ENCODE measurements at regions not wholly inside any gene's neighbourhood (a gene's known extent, or its start where the extent isn't known, plus 50 kb on each side); places are given as distances from the start of the nearest gene placed in this dataset.

- Histone ChIP-seq H3K56ac (replicated peaks; ENCODE audit: insufficient read length, low read depth, low read length) (no peak overlapping the region), H3K4me3 (ENCODE audit: extremely low read depth in 1 of 4, insufficient read depth in 2 of 4, low read depth in 3 of 4, low read length in 4 of 4) (no peak overlapping the region), H2BK12ac (ENCODE audit: low read depth, low read length) (no peak overlapping the region), H3K23ac (ENCODE audit: insufficient read length) (no peak overlapping the region), H4K5ac (ENCODE audit: insufficient read length, low read depth, low read length) (no peak overlapping the region), H3K36me3 (ENCODE audit: control insufficient read depth in 2 of 4, insufficient read depth in 4 of 4, low read length in 3 of 4) (no peaks in the 10 kb centered on the region), H2BK15ac (ENCODE audit: low read length) (no peak overlapping the region), H3K4me2 (ENCODE audit: insufficient read depth in 1 of 2, low read depth in 2 of 2, low read length in 2 of 2) (no peak overlapping the region), H2BK120ac (replicated peaks; ENCODE audit: low read depth, low read length) (no peak overlapping the region), H3K4ac (replicated peaks; ENCODE audit: insufficient read length, low read depth, low read length) (no peak overlapping the region), H2BK20ac (ENCODE audit: low read length) (no peak overlapping the region), H4K20me1 (replicated peaks in 1 of 2; ENCODE audit: control insufficient read depth in 1 of 2, insufficient read depth in 2 of 2, low read length in 2 of 2) (no peaks in the 10 kb centered on the region), H3K4me1 (replicated peaks in 1 of 4; ENCODE audit: control insufficient read depth in 3 of 4, insufficient read depth in 4 of 4, low read length in 3 of 4) (peaks cover 0 to 2% (median 0%) of the 10 kb centered on the region in 4 experiments; a peak in 1 of 7 replicates), H4K8ac (ENCODE audit: extremely low read depth, insufficient read depth, low read length) (no peak overlapping the region), H3K79me1 (ENCODE audit: low read depth, low read length) (no peaks in the 10 kb centered on the region), H2BK5ac (ENCODE audit: low read depth, low read length) (no peak overlapping the region), H3K18ac (ENCODE audit: extremely low read depth, low read length) (no peak overlapping the region), H3K27me3 (replicated peaks in 1 of 4; ENCODE audit: control insufficient read depth in 3 of 4, extremely low read depth in 1 of 4, insufficient read depth in 3 of 4, low read length in 3 of 4) (no peaks in the 10 kb centered on the region), H2AK5ac (ENCODE audit: low read depth, low read length) (no peak overlapping the region), H3K14ac (ENCODE audit: insufficient read length) (no peak overlapping the region), H3K27ac (ENCODE audit: low read depth, low read length) (no peak overlapping the region), H3K9me3 (ENCODE audit: insufficient read depth in 2 of 2, low read depth in 1 of 2, low read length in 1 of 2) (peaks cover 0 to 2% of the 10 kb centered on the region in 2 experiments; a peak in 1 of 4 replicates), H3K79me2 (ENCODE audit: control insufficient read depth in 1 of 2, insufficient read depth in 2 of 2, low read length in 2 of 2) (no peaks in the 10 kb centered on the region), H2AFZ (ENCODE audit: low read length) (no peak overlapping the region), H3K9ac (replicated peaks in 1 of 4; ENCODE audit: extremely low read depth in 1 of 4, low read depth in 3 of 4, low read length in 3 of 4) (no peak overlapping the region), H3K23me2 (ENCODE audit: low read depth, low read length) (peaks cover 3% of the 10 kb centered on the region; the same call in 1 of the 2 replicates), H4K91ac (replicated peaks; ENCODE audit: insufficient read length, low read length) (no peak overlapping the region)
- DNase-seq (ENCODE audit: low read depth in 1 of 2, low spot score in 2 of 2) (no peak), FAIRE-seq (no peak)
- TF ChIP-seq CTBP2 (IDR thresholded peaks at IDR 0.05; ENCODE audit: borderline replicate concordance, insufficient read depth, insufficient read length, low read length) = no peak
- TF ChIP-seq JUND (IDR thresholded peaks at IDR 0.05; ENCODE audit: low read length) = no peak
- WGBS, 2 experiments (ENCODE audit: extremely low coverage in 1 of 2, insufficient coverage in 1 of 2, insufficient read length in 1 of 2, insufficient replicate concordance in 2 of 2, low coverage in 1 of 2, low lambda C conversion rate in 2 of 2, missing lambda C conversion rate in 1 of 2) = 70% methylated on average over 2 of the region's 2 CpGs; no CpG with 5 or more reads in 1 of the 2 experiments
- CTCF ChIA-PET (ENCODE audit: partially characterized antibody) = interaction anchor here (0.8 to 1.5 kb wide), 4 partner anchors 12 to 491 kb away, joined by 3 to 6 read pairs (median 4); no protein-coding TSS in a partner anchor
- POLR2A ChIA-PET (ENCODE audit: partially characterized antibody) = interaction anchor here (0.6 kb wide), 1 partner anchor 11 kb away, joined by 3 read pairs; no protein-coding TSS in a partner anchor
These were observed 196.5 kb upstream of the TSHZ3 start for GRCh38 chr19:31545777-31546176.
